Testis (tissue), 2 donors: ENCODE measurements at regions not wholly inside any gene's neighbourhood (a gene's known extent, or its start where the extent isn't known, plus 50 kb on each side); places are given as distances from the start of the nearest gene placed in this dataset.

Experiments used
- POLR2A ChIP-seq: fragments of 450-650 bp; IDR thresholded peaks from one replicate; pipeline ENCODE4 v1.6.1; 2017; ENCODE audit warnings: antibody characterized with exemption, mild to moderate bottlenecking, moderate library complexity
- TF ChIP-seq, protein P1 (sequence below), 3 experiments: fragments of 450-650 bp in 2 of 3; fragments of 200-600 bp in 1 of 3; sonication (generic) in 1 of 3; IDR thresholded peaks; one replicate each; pipeline ENCODE4 v1.5.1; 2016 to 2019; ENCODE audit warnings: antibody characterized with exemption in 3 of 3, mild to moderate bottlenecking in 2 of 3, moderate library complexity in 1 of 3

- TF ChIP-seq, protein P1, sequence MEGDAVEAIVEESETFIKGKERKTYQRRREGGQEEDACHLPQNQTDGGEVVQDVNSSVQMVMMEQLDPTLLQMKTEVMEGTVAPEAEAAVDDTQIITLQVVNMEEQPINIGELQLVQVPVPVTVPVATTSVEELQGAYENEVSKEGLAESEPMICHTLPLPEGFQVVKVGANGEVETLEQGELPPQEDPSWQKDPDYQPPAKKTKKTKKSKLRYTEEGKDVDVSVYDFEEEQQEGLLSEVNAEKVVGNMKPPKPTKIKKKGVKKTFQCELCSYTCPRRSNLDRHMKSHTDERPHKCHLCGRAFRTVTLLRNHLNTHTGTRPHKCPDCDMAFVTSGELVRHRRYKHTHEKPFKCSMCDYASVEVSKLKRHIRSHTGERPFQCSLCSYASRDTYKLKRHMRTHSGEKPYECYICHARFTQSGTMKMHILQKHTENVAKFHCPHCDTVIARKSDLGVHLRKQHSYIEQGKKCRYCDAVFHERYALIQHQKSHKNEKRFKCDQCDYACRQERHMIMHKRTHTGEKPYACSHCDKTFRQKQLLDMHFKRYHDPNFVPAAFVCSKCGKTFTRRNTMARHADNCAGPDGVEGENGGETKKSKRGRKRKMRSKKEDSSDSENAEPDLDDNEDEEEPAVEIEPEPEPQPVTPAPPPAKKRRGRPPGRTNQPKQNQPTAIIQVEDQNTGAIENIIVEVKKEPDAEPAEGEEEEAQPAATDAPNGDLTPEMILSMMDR (IDR thresholded peaks at IDR 0.05), result no peak
- no peak for TF ChIP-seq POLR2A
Measured at GRCh38 chr5:2283481-2284045, 400.8 kb upstream of the IRX4 start.
